ENCODE measurements at regions not wholly inside any gene's neighbourhood (a gene's known extent, or its start where the extent isn't known, plus 50 kb on each side); places are given as distances from the start of the nearest gene placed in this dataset.
"Not testable (repeated sequence)": the region's sequence is repeated elsewhere in the genome, so short reads cannot be mapped to it uniquely, and the experiment has no call there.

DNA sequence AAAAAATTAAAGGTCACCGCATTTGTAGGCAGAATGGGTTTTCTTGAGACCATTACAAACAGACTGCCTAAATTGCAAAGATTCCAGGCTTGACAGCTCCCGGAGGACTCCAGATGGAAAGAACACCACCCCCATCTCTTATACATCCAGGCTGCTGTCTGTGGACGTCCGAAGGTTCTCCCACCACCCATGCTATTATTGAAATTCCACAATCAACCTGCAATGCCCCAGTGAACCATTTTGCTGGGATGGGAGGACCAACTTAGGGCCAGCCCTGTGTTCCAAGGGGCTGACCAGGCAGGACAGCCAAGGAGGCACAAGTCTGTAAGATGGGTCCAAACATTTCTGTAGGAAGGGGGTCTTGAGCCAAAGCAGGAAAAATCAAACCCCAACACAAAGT, 122.7 kb downstream of the NPIPA8 start:
- no CpG with 5 or more reads among the region's 4 CpGs for WGBS, 2 donors (ENCODE audit: extremely low coverage in 2 of 2, insufficient read length in 2 of 2, insufficient replicate concordance in 1 of 2)

DNA sequence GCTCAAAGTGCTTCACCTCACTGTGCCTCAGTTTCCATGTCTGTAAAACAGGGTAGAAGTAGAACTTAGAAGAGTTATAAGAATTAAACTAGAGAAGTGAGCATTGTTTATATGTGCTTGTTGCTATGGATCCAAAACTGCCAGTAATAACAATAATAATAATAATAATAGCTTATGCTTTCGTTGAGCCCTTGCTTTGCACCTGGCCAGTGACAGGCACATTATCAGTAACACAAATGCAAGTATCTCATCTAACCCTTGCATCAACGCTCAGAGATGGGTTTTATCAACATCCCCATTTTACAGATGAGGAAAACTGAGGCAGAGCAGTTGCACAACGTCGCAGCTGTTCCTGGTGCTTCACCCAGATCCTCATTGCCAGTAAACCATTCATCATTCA, 125.0 kb downstream of the NPIPA8 start:
- H2BK15ac ChIP-seq (ENCODE audit: low read length); H2BK120ac ChIP-seq (ENCODE audit: low read depth, low read length); DNase-seq (ENCODE audit: low spot score); H3K4me1 ChIP-seq (ENCODE audit: control insufficient read depth in 2 of 2, insufficient read depth in 1 of 2, low read depth in 1 of 2, low read length in 2 of 2); H2AFZ ChIP-seq (ENCODE audit: low read length); H2BK5ac ChIP-seq (ENCODE audit: low read length); H3K18ac ChIP-seq (ENCODE audit: low read length); H3K27ac ChIP-seq (replicated peaks; ENCODE audit: low read length); H3K27me3 ChIP-seq (ENCODE audit: control insufficient read depth in 3 of 3, insufficient read depth in 3 of 3, low read depth in 1 of 3, low read length in 3 of 3); H2BK12ac ChIP-seq (ENCODE audit: low read length); H3K4me2 ChIP-seq (ENCODE audit: insufficient read depth, low read length, poor library complexity, severe bottlenecking); H3K4me3 ChIP-seq (ENCODE audit: low read length in 2 of 2); H2AK5ac ChIP-seq (ENCODE audit: low read depth, low read length); H4K91ac ChIP-seq (ENCODE audit: low read depth, low read length, poor library complexity); H3K14ac ChIP-seq (ENCODE audit: low read length); H3K4ac ChIP-seq (ENCODE audit: low read length); H4K8ac ChIP-seq (ENCODE audit: low read depth, low read length); H3K9ac ChIP-seq (ENCODE audit: low read depth, low read length, poor library complexity); H3K23ac ChIP-seq (ENCODE audit: low read depth, low read length, poor library complexity); H3K9me3 ChIP-seq (replicated peaks in 1 of 2; ENCODE audit: control insufficient read depth in 2 of 2, insufficient read depth in 1 of 2, low read depth in 1 of 2, low read length in 2 of 2); H3K79me1 ChIP-seq (ENCODE audit: low read depth, low read length); H3K36me3 ChIP-seq (replicated peaks in 1 of 2; ENCODE audit: control insufficient read depth in 2 of 2, insufficient read depth in 2 of 2, low read length in 2 of 2): not testable (repeated sequence)
- no CpG with 5 or more reads among the region's 4 CpGs for WGBS, 2 donors (ENCODE audit: extremely low coverage in 2 of 2, insufficient read length in 2 of 2, insufficient replicate concordance in 1 of 2)

More for the DNA sequence above, 122.7 kb downstream of the NPIPA8 start:
- not testable (repeated sequence) for H3K27me3 ChIP-seq (ENCODE audit: control insufficient read depth in 3 of 3, insufficient read depth in 3 of 3, low read depth in 1 of 3, low read length in 3 of 3); H3K27ac ChIP-seq (replicated peaks; ENCODE audit: low read length); H3K36me3 ChIP-seq (replicated peaks in 1 of 2; ENCODE audit: control insufficient read depth in 2 of 2, insufficient read depth in 2 of 2, low read length in 2 of 2); H3K9me3 ChIP-seq (replicated peaks in 1 of 2; ENCODE audit: control insufficient read depth in 2 of 2, insufficient read depth in 1 of 2, low read depth in 1 of 2, low read length in 2 of 2); H2AFZ ChIP-seq (ENCODE audit: low read length); H2AK5ac ChIP-seq (ENCODE audit: low read depth, low read length); H3K4ac ChIP-seq (ENCODE audit: low read length); H2BK15ac ChIP-seq (ENCODE audit: low read length); DNase-seq (ENCODE audit: low spot score); H3K14ac ChIP-seq (ENCODE audit: low read length); H3K9ac ChIP-seq (ENCODE audit: low read depth, low read length, poor library complexity); H3K18ac ChIP-seq (ENCODE audit: low read length); H2BK5ac ChIP-seq (ENCODE audit: low read length); H3K23ac ChIP-seq (ENCODE audit: low read depth, low read length, poor library complexity); H3K4me3 ChIP-seq (ENCODE audit: low read length in 2 of 2); H3K4me1 ChIP-seq (ENCODE audit: control insufficient read depth in 2 of 2, insufficient read depth in 1 of 2, low read depth in 1 of 2, low read length in 2 of 2); H2BK12ac ChIP-seq (ENCODE audit: low read length); H4K91ac ChIP-seq (ENCODE audit: low read depth, low read length, poor library complexity); H3K4me2 ChIP-seq (ENCODE audit: insufficient read depth, low read length, poor library complexity, severe bottlenecking); H3K79me1 ChIP-seq (ENCODE audit: low read depth, low read length); H2BK120ac ChIP-seq (ENCODE audit: low read depth, low read length); H4K8ac ChIP-seq (ENCODE audit: low read depth, low read length)

DNA sequence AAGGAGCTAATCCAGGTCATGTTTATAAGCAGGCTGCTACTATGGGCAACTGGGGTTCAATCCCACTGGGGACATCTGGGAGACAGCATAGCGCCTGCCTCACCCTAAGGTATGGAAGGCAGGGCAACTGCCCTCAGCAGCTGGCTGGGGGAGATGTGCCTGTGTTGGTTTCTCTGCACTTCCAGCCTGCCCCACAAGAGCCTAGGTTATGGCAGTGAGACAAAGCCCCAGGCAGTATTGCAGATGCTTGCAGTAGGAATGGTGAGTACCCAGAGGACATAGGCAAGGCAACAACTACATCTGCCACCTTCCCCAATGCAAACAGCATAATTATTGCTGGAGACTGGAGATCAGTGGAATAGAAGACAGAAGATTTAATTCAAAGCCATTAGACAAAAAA, 131.8 kb downstream of the NPIPA8 start:
- H3K4me2 ChIP-seq (ENCODE audit: insufficient read depth, low read length, poor library complexity, severe bottlenecking); H3K4me3 ChIP-seq (ENCODE audit: low read length in 2 of 2); H3K79me1 ChIP-seq (ENCODE audit: low read depth, low read length); H3K9me3 ChIP-seq (replicated peaks in 1 of 2; ENCODE audit: control insufficient read depth in 2 of 2, insufficient read depth in 1 of 2, low read depth in 1 of 2, low read length in 2 of 2); H3K4me1 ChIP-seq (ENCODE audit: control insufficient read depth in 2 of 2, insufficient read depth in 1 of 2, low read depth in 1 of 2, low read length in 2 of 2); H3K9ac ChIP-seq (ENCODE audit: low read depth, low read length, poor library complexity); H3K18ac ChIP-seq (ENCODE audit: low read length); H3K27me3 ChIP-seq (ENCODE audit: control insufficient read depth in 3 of 3, insufficient read depth in 3 of 3, low read depth in 1 of 3, low read length in 3 of 3); H2BK12ac ChIP-seq (ENCODE audit: low read length); DNase-seq (ENCODE audit: low spot score); H2BK5ac ChIP-seq (ENCODE audit: low read length); H2BK120ac ChIP-seq (ENCODE audit: low read depth, low read length); H2AFZ ChIP-seq (ENCODE audit: low read length); H2BK15ac ChIP-seq (ENCODE audit: low read length); H3K36me3 ChIP-seq (replicated peaks in 1 of 2; ENCODE audit: control insufficient read depth in 2 of 2, insufficient read depth in 2 of 2, low read length in 2 of 2); H4K91ac ChIP-seq (ENCODE audit: low read depth, low read length, poor library complexity); H4K8ac ChIP-seq (ENCODE audit: low read depth, low read length); H3K4ac ChIP-seq (ENCODE audit: low read length); H2AK5ac ChIP-seq (ENCODE audit: low read depth, low read length); H3K14ac ChIP-seq (ENCODE audit: low read length); H3K27ac ChIP-seq (replicated peaks; ENCODE audit: low read length); H3K23ac ChIP-seq (ENCODE audit: low read depth, low read length, poor library complexity): not testable (repeated sequence)
- WGBS, 2 donors (ENCODE audit: extremely low coverage in 2 of 2, insufficient read length in 2 of 2, insufficient replicate concordance in 1 of 2) = no CpG with 5 or more reads among the region's 1 CpG

DNA sequence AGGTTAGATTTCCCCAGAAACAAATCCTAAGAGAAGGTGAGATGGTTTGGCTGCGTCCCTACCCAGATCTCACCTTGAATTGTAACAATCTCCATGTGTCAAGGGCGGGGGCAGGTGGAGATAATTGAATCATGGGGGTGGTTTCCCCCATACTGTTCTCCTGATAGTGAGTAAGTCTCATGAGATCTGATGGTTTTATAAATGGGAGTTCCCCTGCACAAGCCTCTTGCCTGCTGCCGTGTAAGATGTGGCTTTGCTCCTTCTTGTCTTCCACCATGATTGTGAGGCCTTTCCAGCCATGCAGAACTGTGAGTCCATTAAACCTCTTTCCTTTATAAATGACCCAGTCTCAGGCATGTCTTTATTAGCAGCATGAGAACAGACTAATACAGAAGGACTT, 132.2 kb downstream of the NPIPA8 start:
- DNase-seq (ENCODE audit: low spot score); H2BK120ac ChIP-seq (ENCODE audit: low read depth, low read length); H2BK15ac ChIP-seq (ENCODE audit: low read length); H3K27ac ChIP-seq (replicated peaks; ENCODE audit: low read length); H3K4me2 ChIP-seq (ENCODE audit: insufficient read depth, low read length, poor library complexity, severe bottlenecking); H3K23ac ChIP-seq (ENCODE audit: low read depth, low read length, poor library complexity); H4K91ac ChIP-seq (ENCODE audit: low read depth, low read length, poor library complexity); H3K9me3 ChIP-seq (replicated peaks in 1 of 2; ENCODE audit: control insufficient read depth in 2 of 2, insufficient read depth in 1 of 2, low read depth in 1 of 2, low read length in 2 of 2); H3K18ac ChIP-seq (ENCODE audit: low read length); H3K79me1 ChIP-seq (ENCODE audit: low read depth, low read length); H3K36me3 ChIP-seq (replicated peaks in 1 of 2; ENCODE audit: control insufficient read depth in 2 of 2, insufficient read depth in 2 of 2, low read length in 2 of 2); H2AK5ac ChIP-seq (ENCODE audit: low read depth, low read length); H2BK5ac ChIP-seq (ENCODE audit: low read length); H2BK12ac ChIP-seq (ENCODE audit: low read length); H3K9ac ChIP-seq (ENCODE audit: low read depth, low read length, poor library complexity); H4K8ac ChIP-seq (ENCODE audit: low read depth, low read length); H3K4me1 ChIP-seq (ENCODE audit: control insufficient read depth in 2 of 2, insufficient read depth in 1 of 2, low read depth in 1 of 2, low read length in 2 of 2); H3K4me3 ChIP-seq (ENCODE audit: low read length in 2 of 2); H3K27me3 ChIP-seq (ENCODE audit: control insufficient read depth in 3 of 3, insufficient read depth in 3 of 3, low read depth in 1 of 3, low read length in 3 of 3); H2AFZ ChIP-seq (ENCODE audit: low read length); H3K14ac ChIP-seq (ENCODE audit: low read length); H3K4ac ChIP-seq (ENCODE audit: low read length): not testable (repeated sequence)
- no CpG with 5 or more reads among the region's 3 CpGs for WGBS, 2 donors (ENCODE audit: extremely low coverage in 2 of 2, insufficient read length in 2 of 2, insufficient replicate concordance in 1 of 2)

Data from neuronal stem cell (in vitro differentiated cells).